Activated CD4-positive, alpha-beta T cell treated with anti-CD3 and anti-CD28 coated beads, Interleukin-10, Interleukin-2, amounts not matched to agents 100 ng/mL and 50 ng/mL, durations not matched to agents 16 hours and 8 hours (primary cell): ENCODE measurements at regions not wholly inside any gene's neighbourhood (a gene's known extent, or its start where the extent isn't known, plus 50 kb on each side); places are given as distances from the start of the nearest gene placed in this dataset.

Experiments used
- DNase-seq: peaks from one replicate; pipeline ENCODE4 v3.0.0-alpha.2; 2020

DNA sequence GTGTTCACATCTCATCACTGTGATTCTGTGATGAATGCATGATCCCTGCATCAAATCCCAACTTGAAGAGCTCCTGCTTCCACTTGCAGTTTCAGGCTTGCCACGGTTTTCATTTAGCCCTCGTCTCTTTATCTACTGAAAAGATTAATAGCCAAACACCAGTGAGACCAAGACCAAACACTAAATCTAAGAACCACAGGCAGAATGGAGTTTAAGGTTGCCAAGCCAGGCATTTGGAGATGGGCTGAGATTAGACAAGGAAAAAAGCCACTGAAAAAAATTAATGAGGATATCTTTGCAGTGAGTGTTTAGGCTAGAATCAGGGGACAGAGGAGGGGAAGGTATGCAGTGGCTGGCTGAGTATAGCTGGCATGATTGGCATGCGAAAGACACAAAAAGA is 227.2 kb upstream of the BLID start:
- no peak for DNase-seq

- no peak for DNase-seq
Measured at GRCh38 chr11:122342089-122342744, 226.2 kb upstream of the BLID start.

- no peak for DNase-seq
Measured at GRCh38 chr11:122341477-122341876, 225.5 kb upstream of the BLID start.

DNA sequence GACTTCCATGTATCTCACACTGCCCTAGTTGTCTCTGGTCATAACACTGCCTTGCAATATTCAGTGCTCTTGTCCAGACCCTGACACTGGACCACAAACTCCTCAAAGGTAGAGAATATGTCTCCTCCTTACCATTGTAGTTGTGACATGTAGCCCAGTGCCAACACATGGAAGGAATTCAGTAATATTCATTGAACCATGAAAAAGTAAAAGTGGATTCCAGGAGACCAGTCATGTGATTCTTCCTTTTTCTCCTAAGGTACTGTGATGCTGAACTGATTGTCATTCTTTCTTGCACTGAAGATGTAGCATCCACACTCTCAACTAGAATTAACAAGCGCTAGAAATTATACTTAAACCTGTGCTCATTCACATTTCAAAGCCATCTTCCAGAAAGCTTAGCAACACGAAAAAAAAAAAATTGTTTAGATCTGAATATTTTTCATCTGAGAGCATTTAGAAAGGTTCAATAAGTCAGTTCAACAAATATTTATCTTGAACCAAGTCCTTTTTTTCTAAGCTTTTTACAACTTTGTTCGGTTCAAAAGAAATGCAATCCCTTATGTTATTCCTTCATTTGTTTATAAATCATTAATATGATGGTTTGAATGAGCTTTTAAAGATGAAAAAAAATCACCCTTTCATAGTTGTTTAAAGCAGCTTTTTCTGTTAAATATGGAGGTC is 224.7 kb upstream of the BLID start:
- no peak for DNase-seq

- no peak for DNase-seq
Measured at GRCh38 chr11:122339436-122340060, 223.5 kb upstream of the BLID start.

DNA sequence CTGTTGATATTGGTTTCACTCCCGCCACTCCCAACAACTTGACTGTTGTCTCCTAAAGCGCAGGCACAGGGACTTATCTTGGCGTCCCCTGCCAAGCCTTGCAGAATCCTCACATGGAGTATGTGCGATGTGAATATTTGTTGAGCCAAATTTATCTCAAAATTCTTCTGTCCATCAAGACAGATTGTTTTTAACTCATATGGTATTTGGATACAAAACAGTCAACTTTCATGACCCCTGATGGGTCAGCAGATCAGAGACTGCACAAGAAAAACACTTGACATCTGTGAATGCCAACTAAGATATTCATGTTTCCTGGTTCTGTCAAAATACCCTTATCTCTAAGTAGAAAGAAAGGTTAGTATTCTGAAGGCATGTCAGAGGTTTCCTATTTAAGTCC is 221.7 kb upstream of the BLID start:
- DNase-seq = no peak

DNA sequence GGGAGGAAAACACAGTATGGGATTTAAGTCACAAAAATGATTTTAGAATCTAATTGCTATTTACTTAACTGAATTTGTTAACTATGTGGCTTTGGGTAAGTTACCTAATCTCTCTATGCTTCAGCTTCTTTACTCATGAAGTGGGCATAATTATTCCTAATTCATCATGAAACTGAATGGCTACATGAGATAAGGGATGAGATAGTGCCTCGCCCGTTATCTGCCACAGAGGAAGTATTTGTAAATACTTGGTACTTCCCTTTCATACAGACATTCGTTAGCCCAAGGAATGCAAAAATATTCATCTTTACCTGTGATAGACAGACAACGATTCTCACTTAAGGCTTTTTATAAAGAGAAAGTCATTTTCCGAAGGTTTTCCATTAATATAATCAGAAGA is 221.2 kb upstream of the BLID start:
- DNase-seq = no peak

DNA sequence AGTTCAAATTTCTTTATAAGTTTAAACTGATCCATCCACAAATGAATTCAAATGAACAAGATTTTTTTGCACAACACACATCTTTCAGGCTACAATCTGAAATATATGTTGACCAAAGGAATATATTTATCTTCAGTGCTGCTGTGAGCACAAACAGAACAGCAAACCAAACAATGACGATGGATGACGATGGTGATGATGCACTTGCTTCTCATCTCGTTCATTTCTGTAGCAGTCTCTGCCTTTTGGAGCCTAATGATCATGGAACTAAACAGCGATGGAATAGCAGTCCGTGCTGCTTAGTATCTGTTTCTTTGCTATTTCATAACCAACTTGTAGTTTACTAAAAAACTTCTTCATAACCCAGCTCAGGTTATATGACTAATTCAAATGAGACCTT is 220.7 kb upstream of the BLID start:
- no peak for DNase-seq

- DNase-seq = no peak
Measured at GRCh38 chr11:122334546-122335339, 218.7 kb upstream of the BLID start.

- no peak for DNase-seq
Measured at GRCh38 chr11:122333467-122333866, 217.5 kb upstream of the BLID start.

DNA sequence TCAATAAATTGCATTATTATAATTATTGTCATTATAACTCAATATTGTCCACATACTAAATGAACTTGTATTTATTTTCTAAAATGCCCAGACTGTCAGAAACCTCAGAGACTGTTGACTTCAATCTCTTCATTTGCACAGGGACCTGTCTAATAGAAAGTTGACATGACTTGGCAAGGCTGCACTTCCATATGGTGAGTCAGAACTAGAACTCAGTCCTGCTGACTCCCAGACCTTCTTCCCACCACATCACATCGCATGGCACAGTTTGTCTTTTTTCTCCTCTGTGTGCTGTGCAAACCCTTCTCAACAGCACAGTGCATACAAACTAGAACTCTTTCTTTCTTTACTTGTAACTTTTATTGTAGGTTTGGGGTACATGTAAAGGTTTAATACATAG is 215.1 kb upstream of the BLID start:
- DNase-seq = no peak

- no peak for DNase-seq
Measured at GRCh38 chr11:122330279-122330965, 214.4 kb upstream of the BLID start.

DNA sequence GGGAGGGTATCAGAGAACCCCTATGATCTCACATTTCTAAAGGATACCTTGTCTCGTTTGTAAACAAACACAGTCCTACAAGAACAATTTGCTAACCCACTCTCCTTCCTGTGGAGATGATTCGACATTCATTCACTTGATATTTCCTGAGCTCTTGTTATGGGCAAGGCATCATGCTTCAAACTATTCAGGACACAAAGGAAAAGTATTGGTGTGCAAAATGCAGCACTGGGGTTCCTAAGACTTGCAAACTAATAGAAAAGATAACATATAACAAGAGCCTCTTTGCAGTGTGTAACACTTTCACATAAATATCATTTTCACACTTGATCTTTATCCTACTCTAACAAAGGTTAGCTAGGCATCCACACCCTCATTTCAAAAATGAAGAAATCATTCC is 211.5 kb upstream of the BLID start:
- no peak for DNase-seq

- DNase-seq = no peak
Measured at GRCh38 chr11:122323754-122324421, 207.9 kb upstream of the BLID start.

GRCh38 chr11:122322329-122322728 is 206.3 kb upstream of the BLID start:
- DNase-seq = no peak

GRCh38 chr11:122320671-122321070 is 204.7 kb upstream of the BLID start:
- DNase-seq = no peak

GRCh38 chr11:122319691-122320620 is 203.9 kb upstream of the BLID start:
- no peak for DNase-seq

DNA sequence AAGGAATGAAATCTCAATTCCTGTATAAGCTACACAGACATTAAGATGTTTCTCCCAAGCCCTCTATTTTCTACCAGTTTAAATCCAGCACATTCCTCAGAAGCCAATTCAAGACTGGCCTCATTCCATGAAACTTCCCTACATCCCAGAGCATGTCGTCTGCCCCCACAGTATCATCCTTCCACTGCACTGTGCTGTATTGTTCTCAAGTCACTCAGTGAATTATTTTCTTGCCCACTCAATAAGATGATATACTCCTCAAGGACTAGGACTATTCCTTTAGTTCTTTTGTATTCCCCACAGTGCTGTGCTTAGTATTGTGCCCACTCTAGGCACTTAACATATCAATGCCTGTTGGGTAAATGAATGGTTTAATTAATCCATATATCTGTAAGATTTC is 203.1 kb upstream of the BLID start:
- no peak for DNase-seq

DNA sequence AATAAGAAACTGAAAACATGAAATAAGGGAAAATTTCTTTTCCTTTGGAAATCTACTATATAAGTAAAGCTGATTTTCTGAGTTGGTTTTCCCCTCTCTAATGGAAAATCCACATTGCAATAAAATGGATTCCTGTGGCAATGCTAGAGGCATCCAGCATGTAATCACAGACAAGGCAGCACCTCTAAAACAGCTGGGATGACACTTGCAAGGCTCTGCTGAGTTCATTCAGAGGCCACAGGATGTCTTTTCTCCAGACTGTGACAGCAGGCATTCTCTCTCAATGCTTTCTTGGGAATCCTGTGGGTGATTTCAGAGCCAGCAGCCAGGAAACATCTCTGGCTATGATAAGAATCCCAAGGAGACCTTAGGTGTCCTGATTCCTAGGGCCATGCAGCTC is 201.3 kb upstream of the BLID start:
- no peak for DNase-seq

GRCh38 chr11:122313581-122313980 is 197.6 kb upstream of the BLID start:
- DNase-seq = no peak

- no peak for DNase-seq
Measured at GRCh38 chr11:122311216-122311755, 195.3 kb upstream of the BLID start.
